AG04450 (cell line): ENCODE measurements at regions not wholly inside any gene's neighbourhood (a gene's known extent, or its start where the extent isn't known, plus 50 kb on each side); places are given as distances from the start of the nearest gene placed in this dataset.

ENCODE experiments used
- CTCF ChIA-PET: fragments of 300-600, 350-600 bp; formaldehyde crosslinking; extraction: SDS; loops from one replicate; lab custom pipeline; 2022; ENCODE audit warnings: antibody characterized with exemption, inconsistent platforms; lab: Charles Lee
- POLR2A ChIA-PET: fragments of 350-600 bp; formaldehyde crosslinking; extraction: SDS; loops from one replicate; lab custom pipeline; 2021; ENCODE audit warnings: antibody characterized with exemption, inconsistent platforms; lab: Yijun Ruan, JAX
- DNase-seq: peaks from one replicate; pipeline ENCODE4 v3.0.0-alpha.2; 2011; ENCODE audit warnings: low read depth, low spot score
- H3K27ac ChIP-seq: one replicate; pipeline ENCODE4 v1.5.1; 2012; ENCODE audit warnings: low read depth, low read length, control low read depth
- H3K27me3 ChIP-seq: one replicate; pipeline ENCODE4 v1.6.0; 2012; ENCODE audit warnings: low read length; ENCODE audit not compliant: control insufficient read depth, insufficient read depth
- H3K4me3 ChIP-seq: 2 replicates; pipeline ENCODE4 v1.5.1; 2011; ENCODE audit warnings: mild to moderate bottlenecking, low read depth, low read length, control low read depth
- H3K9me3 ChIP-seq: 2 replicates; pipeline ENCODE4 v1.5.1; 2012; ENCODE audit warnings: low read length; ENCODE audit not compliant: control insufficient read depth, insufficient read depth
- TF ChIP-seq, protein P1 (sequence below): IDR thresholded peaks from 2 replicates; pipeline ENCODE4 v1.5.1; 2011; ENCODE audit warnings: low read depth, low read length, control low read depth, inconsistent platforms

- ChIA-PET POLR2A (no interaction called here), CTCF (no interaction called here)
- no peak overlapping the region for H3K4me3 ChIP-seq
- TF ChIP-seq, protein P1, sequence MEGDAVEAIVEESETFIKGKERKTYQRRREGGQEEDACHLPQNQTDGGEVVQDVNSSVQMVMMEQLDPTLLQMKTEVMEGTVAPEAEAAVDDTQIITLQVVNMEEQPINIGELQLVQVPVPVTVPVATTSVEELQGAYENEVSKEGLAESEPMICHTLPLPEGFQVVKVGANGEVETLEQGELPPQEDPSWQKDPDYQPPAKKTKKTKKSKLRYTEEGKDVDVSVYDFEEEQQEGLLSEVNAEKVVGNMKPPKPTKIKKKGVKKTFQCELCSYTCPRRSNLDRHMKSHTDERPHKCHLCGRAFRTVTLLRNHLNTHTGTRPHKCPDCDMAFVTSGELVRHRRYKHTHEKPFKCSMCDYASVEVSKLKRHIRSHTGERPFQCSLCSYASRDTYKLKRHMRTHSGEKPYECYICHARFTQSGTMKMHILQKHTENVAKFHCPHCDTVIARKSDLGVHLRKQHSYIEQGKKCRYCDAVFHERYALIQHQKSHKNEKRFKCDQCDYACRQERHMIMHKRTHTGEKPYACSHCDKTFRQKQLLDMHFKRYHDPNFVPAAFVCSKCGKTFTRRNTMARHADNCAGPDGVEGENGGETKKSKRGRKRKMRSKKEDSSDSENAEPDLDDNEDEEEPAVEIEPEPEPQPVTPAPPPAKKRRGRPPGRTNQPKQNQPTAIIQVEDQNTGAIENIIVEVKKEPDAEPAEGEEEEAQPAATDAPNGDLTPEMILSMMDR: no peak
- no peak overlapping the region for H3K27ac ChIP-seq
- no peaks in the 10 kb centered on the region for H3K9me3 ChIP-seq
- H3K27me3 ChIP-seq: no peaks in the 10 kb centered on the region
- no peak for DNase-seq
Measured at GRCh38 chr1:57989877-57990276, 556.6 kb downstream of the OMA1 start.

GRCh38 chr1:57987523-57987922, 559.0 kb downstream of the OMA1 start:
- ChIA-PET CTCF (no interaction called here), POLR2A (no interaction called here)
- TF ChIP-seq, protein P1: no peak
- H3K27me3 ChIP-seq: no peaks in the 10 kb centered on the region
- no peak overlapping the region for H3K4me3 ChIP-seq
- no peak overlapping the region for H3K27ac ChIP-seq
- no peaks in the 10 kb centered on the region for H3K9me3 ChIP-seq
- no peak for DNase-seq

DNA sequence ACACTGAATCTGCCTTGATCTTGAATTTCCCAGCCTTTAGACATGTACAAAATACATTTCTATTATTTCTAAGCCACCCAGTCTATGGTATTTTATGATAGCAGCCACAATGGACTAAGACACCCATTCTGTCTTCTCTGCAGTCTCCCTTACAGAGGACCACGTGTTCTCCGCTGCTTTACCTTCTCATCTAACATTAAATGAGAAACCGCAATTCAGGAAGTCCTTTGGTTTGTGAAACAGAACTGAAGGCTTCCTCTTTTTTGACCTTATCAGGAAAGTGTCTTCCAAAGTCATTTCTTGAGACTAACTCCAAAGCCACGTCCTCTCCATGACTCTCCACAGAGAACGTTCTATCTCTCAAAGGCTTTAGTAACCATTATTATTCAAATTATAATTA, 560.1 kb downstream of the OMA1 start:
- ChIA-PET CTCF (no interaction called here), POLR2A (no interaction called here)
- Histone ChIP-seq H3K4me3 (no peak overlapping the region), H3K9me3 (no peaks in the 10 kb centered on the region), H3K27me3 (no peaks in the 10 kb centered on the region), H3K27ac (no peak overlapping the region)
- TF ChIP-seq, protein P1: no peak
- no peak for DNase-seq

DNA sequence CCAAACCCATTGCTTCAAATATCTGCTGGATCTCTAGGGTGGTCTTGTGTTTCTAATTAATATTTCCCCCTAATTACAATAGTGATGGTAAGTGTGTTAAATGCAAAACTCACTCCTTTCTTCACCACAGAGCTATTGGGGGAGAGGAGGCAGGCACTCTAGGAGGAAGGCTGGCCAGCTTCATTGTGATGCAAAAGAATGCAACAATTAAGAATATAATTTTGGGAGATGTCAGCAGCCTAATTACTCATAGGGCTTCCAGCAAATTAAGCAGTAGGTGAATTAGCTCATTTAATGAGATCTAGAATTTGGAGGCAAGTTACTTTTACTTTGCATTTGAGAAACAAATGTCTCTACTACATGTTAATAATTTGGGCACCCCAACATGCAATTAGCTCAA, 560.4 kb upstream of the DAB1 start:
- ChIA-PET CTCF (no interaction called here), POLR2A (no interaction called here)
- H3K27ac ChIP-seq: no peak overlapping the region
- no peak overlapping the region for H3K4me3 ChIP-seq
- TF ChIP-seq, protein P1: no peak
- H3K9me3 ChIP-seq: no peaks in the 10 kb centered on the region
- DNase-seq: no peak
- no peaks in the 10 kb centered on the region for H3K27me3 ChIP-seq

DNA sequence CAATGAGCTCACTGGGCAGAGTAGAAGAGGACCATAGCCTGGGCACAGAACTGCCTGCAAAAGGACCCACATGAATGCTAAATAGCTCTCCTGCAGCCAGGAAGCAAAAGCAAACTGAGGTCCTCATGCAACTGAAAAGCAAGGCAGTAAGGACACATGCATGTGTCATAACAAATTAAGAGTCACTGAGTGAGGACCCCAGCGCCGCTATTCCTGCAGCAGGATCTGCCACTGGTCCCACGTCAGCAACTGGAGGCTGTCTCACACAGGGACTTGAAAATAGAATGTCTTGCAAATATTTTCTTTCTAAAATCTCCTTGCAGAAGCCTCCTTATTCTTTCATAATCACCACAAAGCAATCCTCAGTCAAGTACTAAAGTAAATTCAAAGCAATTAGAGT, 559.6 kb upstream of the DAB1 start:
- Histone ChIP-seq H3K9me3 (no peaks in the 10 kb centered on the region), H3K27ac (no peak overlapping the region), H3K4me3 (no peak overlapping the region), H3K27me3 (no peaks in the 10 kb centered on the region)
- CTCF ChIA-PET: no interaction called here
- TF ChIP-seq, protein P1: no peak
- DNase-seq: no peak
- POLR2A ChIA-PET: no interaction called here
